GM10266 (cell line): ENCODE measurements at regions not wholly inside any gene's neighbourhood (a gene's known extent, or its start where the extent isn't known, plus 50 kb on each side); places are given as distances from the start of the nearest gene placed in this dataset.

Source experiments
- DNase-seq: peaks from one replicate; pipeline ENCODE4 v3.0.0; 2012; ENCODE audit errors: extremely low spot score
- TF ChIP-seq, protein P1 (sequence below): IDR thresholded peaks from 2 replicates; pipeline ENCODE4 v1.5.1; 2012; ENCODE audit warnings: mild to moderate bottlenecking, low read depth; ENCODE audit not compliant: control insufficient read depth, insufficient read depth; ENCODE audit errors: missing control alignments

DNA sequence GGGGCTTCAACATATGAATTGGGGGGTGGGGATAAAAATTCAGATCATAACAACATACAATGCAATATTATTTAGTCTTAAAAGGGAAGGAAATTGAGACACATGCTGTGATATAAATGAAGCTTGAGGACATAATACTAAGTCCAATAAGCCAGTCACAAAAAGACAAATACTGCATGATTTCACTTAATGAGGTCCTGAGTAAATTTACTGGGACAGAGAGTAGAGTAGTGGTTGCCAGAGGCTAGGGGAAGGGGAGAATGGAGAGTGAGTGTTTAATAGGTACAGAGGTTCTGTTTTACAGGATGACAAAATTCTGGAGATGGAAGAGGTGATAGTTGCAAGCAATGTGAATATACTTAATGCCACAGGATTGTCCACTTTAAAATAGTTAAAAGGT, 89.2 kb upstream of the RAPGEF2 start:
- TF ChIP-seq, protein P1, sequence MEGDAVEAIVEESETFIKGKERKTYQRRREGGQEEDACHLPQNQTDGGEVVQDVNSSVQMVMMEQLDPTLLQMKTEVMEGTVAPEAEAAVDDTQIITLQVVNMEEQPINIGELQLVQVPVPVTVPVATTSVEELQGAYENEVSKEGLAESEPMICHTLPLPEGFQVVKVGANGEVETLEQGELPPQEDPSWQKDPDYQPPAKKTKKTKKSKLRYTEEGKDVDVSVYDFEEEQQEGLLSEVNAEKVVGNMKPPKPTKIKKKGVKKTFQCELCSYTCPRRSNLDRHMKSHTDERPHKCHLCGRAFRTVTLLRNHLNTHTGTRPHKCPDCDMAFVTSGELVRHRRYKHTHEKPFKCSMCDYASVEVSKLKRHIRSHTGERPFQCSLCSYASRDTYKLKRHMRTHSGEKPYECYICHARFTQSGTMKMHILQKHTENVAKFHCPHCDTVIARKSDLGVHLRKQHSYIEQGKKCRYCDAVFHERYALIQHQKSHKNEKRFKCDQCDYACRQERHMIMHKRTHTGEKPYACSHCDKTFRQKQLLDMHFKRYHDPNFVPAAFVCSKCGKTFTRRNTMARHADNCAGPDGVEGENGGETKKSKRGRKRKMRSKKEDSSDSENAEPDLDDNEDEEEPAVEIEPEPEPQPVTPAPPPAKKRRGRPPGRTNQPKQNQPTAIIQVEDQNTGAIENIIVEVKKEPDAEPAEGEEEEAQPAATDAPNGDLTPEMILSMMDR, result no peak
- no peak for DNase-seq

DNA sequence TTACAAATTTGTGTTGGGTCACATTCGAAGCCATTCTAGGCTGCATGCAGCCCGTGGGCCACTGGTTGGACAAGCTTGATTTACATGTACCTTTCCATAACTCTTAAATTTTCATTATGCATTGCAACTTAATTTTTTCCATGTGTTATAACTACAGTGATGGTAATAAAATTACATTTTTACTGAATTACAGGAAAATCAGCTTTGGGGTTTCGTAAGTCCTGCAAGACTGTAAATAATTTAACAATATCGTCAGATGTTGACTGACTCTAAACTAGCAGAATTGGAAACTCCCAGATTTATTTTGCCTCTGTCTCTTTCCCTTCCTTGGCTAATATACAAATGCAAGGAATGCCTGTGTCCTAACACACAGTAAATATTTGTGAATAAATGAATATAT, 88.0 kb upstream of the RAPGEF2 start:
- TF ChIP-seq, protein P1, result no peak

GRCh38 chr4:159015841-159016240, 87.0 kb upstream of the RAPGEF2 start:
- DNase-seq, result no peak
- TF ChIP-seq, protein P1, result no peak

More for the DNA sequence above, 88.0 kb upstream of the RAPGEF2 start:
- no peak for DNase-seq

- DNase-seq, result peak; percentile 40
- TF ChIP-seq, protein P1, result peak; percentile 63
Observed at GRCh38 chr4:159016593-159017024, 86.3 kb upstream of the RAPGEF2 start.

GRCh38 chr4:159017323-159018026, 85.4 kb upstream of the RAPGEF2 start:
- DNase-seq, result peak; percentile 13
- TF ChIP-seq, protein P1, result no peak

DNA sequence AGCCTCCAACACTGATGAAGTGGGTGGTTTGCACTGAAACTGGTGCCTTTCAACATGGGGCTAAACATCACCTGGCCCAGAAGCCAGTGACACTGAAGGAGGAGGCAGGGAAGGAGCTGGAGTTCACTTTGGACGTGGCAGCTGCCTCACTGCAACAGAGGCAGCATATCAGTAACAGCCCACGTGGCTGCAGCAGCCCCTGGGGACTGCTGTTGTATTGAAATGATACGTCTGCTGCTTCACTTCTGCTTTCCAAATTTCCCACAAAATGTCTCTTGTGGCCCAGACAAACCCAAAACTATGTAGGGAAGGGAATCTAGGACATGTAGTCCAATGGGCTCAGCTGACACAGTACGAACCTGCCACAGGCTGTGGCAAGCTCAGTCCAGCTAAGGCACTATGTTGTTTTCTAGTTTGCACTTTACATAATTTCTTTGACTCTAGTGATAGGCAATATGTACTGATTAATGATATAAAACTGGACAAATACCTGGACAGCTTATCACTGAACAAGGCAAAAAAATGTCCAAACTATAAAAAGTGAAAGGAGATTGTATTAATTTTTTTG, 84.7 kb upstream of the RAPGEF2 start:
- TF ChIP-seq, protein P1, result no peak
- DNase-seq, result peak; percentile 58

DNA sequence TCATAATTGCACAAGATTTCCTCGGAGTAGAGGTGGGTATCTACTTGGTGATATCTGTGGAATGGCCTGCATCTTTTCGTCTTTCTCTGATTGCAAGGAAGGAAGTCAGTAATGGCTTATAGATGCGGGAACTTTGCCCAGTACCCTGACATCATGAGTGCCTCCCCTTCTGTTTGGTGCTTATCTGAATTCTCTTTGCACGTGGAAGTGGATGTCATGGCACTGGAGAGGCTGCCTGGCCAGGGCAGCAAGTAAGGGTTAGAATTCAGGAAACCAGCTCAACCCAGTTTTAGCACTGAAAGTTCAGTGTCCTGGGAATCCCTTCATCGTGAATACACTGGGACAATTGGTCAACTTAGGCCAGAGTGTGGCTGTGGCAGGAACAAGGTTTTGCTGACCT, 83.5 kb upstream of the RAPGEF2 start:
- no peak for DNase-seq
- TF ChIP-seq, protein P1, result no peak
